RWPE2 (cell line): ENCODE measurements at regions not wholly inside any gene's neighbourhood (a gene's known extent, or its start where the extent isn't known, plus 50 kb on each side); places are given as distances from the start of the nearest gene placed in this dataset.
"Not testable (repeated sequence)": the region's sequence is repeated elsewhere in the genome, so short reads cannot be mapped to it uniquely, and the experiment has no call there.

Experiments used
- ATAC-seq: fragments of 200-7000 bp; cut with Tn5 transposase; 3 replicates; pipeline ENCODE4 v1.9.1; 2021; ENCODE audit warnings: low read depth
- DNase-seq: peaks from one replicate; pipeline ENCODE4 v3.0.0-alpha.2; 2020; ENCODE audit warnings: low spot score
- H3K27ac ChIP-seq: fragments of 450-650 bp; 2 replicates; pipeline ENCODE4 v1.5.1; 2017; ENCODE audit warnings: mild to moderate bottlenecking; ENCODE audit not compliant: poor library complexity, severe bottlenecking
- H3K27me3 ChIP-seq: fragments of 250-450 bp; sonication (Bioruptor Pico); 2 replicates; pipeline ENCODE4 v1.5.1; 2021; ENCODE audit warnings: mild to moderate bottlenecking, moderate library complexity; ENCODE audit not compliant: insufficient read depth, poor library complexity, severe bottlenecking
- H3K36me3 ChIP-seq: fragments of 250-450 bp; sonication (Bioruptor Pico); 2 replicates; pipeline ENCODE4 v1.5.1; 2020; ENCODE audit warnings: low read depth, mild to moderate bottlenecking, moderate library complexity
- H3K4me1 ChIP-seq: fragments of 250-450 bp; sonication (Bioruptor Pico); 2 replicates; pipeline ENCODE4 v1.5.1; 2021; ENCODE audit warnings: mild to moderate bottlenecking, moderate library complexity; ENCODE audit not compliant: insufficient read depth, poor library complexity, severe bottlenecking
- H3K4me3 ChIP-seq: fragments of 250-450 bp; sonication (Bioruptor Pico); 2 replicates; pipeline ENCODE4 v1.5.1; 2021; ENCODE audit warnings: mild to moderate bottlenecking, moderate library complexity; ENCODE audit not compliant: severe bottlenecking
- H3K9me3 ChIP-seq: fragments of 250-450 bp; sonication (Bioruptor Pico); 2 replicates; pipeline ENCODE4 v1.5.1; 2021; ENCODE audit warnings: mild to moderate bottlenecking, moderate library complexity; ENCODE audit not compliant: severe bottlenecking
- CTCF ChIP-seq: fragments of 450-650 bp; IDR thresholded peaks from one replicate; pipeline ENCODE4 v1.5.1; 2017; ENCODE audit warnings: mild to moderate bottlenecking, moderate library complexity; ENCODE audit not compliant: poor library complexity, severe bottlenecking

DNA sequence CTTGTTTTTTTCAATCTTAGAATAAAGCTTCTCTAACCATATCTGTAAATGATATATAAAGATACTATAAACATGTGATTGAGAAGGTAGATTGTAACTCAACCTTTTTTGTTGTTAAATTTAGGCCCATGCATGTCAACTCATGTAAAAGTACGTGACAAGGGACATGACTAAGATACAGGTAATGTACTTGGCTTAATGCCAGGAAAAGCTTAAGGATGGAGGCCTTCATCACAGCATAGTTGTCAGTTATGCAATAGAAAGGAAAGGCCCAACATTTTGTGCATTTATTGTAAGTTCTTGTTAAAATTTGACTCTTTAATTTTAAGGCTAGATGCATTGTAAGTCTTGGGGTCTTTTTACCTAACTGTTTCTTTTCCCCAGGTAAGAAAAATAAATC is 305.1 kb downstream of the LTN1 start:
- H3K9me3 ChIP-seq, result no peaks in the 10 kb centered on the region
- no peak overlapping the region for H3K4me3 ChIP-seq
- H3K4me1 ChIP-seq, result peaks cover 24% of the 10 kb centered on the region
- ATAC-seq (peak; percentile 77; the same call in 2 of the 3 replicates), DNase-seq (no peak)
- no peak for TF ChIP-seq CTCF
- peak overlapping the region; percentile 69 for H3K27ac ChIP-seq
- no peaks in the 10 kb centered on the region for H3K27me3 ChIP-seq
- no peaks in the 10 kb centered on the region for H3K36me3 ChIP-seq

DNA sequence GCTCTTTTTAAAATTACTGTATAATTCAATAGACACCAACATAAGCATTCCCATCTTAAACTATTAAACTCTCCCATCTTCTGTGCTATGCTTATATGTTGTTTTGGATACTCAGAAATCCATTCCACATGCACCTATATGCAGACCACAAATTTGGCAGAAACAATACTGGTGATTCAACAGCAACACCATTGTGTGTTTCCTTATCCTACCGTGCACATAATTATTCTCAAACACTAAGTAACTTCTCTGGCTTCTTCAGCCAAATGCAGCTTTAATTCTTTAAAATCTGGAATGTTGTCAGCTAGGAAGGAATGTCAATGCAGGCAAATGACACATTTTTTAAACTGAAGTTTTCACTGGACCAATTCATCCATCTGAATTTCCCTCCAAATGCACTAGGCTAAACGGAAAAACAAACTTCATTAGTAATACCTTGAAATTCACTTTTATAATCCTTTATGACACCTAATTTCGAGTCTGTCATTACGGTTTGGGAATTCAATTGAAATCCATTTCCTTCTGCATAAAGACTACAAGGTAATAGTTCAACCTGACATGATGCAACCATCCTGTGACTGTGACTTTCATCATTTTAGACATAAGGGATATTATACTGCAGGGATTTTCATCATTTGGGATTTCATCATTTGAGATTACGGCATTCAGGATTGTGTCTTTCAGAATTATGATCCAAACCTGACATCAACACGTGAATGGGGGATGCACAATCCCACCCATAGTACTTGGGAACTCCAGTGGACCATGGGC is 308.5 kb downstream of the LTN1 start:
- Histone ChIP-seq H3K9me3 (no peaks in the 10 kb centered on the region), H3K4me1 (peaks cover 24% of the 10 kb centered on the region), H3K4me3 (no peak overlapping the region), H3K27ac (no peak overlapping the region), H3K36me3 (no peaks in the 10 kb centered on the region), H3K27me3 (no peaks in the 10 kb centered on the region)
- ATAC-seq (no peak), DNase-seq (no peak)
- TF ChIP-seq CTCF, result no peak

DNA sequence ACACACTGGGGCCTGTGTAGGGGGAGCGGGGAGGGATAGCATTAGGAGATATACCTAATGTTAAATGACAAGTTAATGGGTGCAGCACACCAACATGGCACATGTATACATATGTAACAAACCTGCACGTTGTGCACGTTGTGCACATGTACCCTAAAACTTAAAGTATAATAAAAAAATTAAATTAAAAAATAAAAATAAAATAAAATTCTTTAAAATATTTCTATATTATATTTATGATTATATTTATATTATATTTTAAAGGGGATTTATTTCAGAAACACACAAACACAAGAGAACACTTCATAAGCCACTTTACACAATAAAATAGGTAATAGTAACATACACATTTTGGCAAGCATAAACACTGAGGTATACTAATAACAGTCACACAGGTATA is 309.8 kb downstream of the LTN1 start:
- H3K27me3 ChIP-seq, H3K36me3 ChIP-seq, H3K4me3 ChIP-seq, ATAC-seq, H3K9me3 ChIP-seq, H3K27ac ChIP-seq, DNase-seq: not testable (repeated sequence)
- H3K4me1 ChIP-seq, result peaks cover 18% of the 10 kb centered on the region

DNA sequence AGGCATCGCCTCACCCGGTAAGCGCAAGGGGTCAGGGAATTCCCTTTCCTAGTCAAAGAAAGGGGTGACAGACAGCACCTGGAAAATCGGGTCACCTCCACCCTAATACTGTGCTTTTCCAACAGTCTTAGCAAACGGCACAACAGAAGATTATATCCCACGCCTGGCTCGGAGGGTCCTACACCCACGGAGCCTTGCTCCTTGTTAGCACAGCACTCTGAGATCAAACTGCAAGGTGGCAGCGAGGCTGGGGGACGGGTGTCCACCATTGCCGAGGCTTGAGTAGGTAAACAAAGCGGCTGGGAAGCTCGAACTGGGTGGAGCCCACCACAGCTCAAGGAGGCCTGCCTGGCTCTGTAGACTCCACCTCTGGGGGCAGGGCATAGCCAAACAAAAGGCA is 315.6 kb downstream of the LTN1 start:
- not testable (repeated sequence) for ATAC-seq, DNase-seq, H3K27ac ChIP-seq, H3K4me3 ChIP-seq, H3K9me3 ChIP-seq, H3K36me3 ChIP-seq, H3K27me3 ChIP-seq
- peaks cover 17% of the 10 kb centered on the region for H3K4me1 ChIP-seq

- H3K27ac ChIP-seq, result peak overlapping the region; percentile 73
- H3K9me3 ChIP-seq, result no peaks in the 10 kb centered on the region
- no peaks in the 10 kb centered on the region for H3K27me3 ChIP-seq
- peaks cover 17% of the 10 kb centered on the region for H3K4me1 ChIP-seq
- H3K36me3 ChIP-seq, result no peaks in the 10 kb centered on the region
- ATAC-seq, result peak; percentile 51; the same call in 1 of the 3 replicates
- TF ChIP-seq CTCF, result no peak
- DNase-seq, result no peak
- H3K4me3 ChIP-seq, result no peak overlapping the region
These were observed 317.2 kb downstream of the LTN1 start for GRCh38 chr21:28675331-28676041.

DNA sequence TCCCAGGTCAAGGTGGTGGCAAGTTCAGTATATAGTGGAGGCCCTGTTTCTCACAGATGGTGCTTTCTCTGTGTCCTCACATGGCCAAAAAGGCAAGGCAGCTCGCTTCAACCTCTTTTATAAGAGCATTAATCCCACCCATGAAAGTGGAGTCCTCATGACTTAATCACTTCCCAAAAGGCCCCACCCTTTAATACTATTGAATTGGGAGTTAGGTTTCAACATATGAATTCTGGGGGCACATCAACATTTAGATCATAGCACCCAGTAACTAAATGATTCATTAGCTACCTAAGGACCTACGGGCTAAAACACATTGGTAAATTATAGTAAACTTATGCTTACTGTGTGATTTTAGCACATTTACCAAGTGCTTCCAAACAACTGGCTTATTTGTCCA is 317.9 kb downstream of the LTN1 start:
- DNase-seq (no peak), ATAC-seq (no peak; the same call in 2 of the 3 replicates)
- H3K9me3 ChIP-seq, result no peaks in the 10 kb centered on the region
- H3K4me1 ChIP-seq, result peaks cover 17% of the 10 kb centered on the region
- H3K27me3 ChIP-seq, result no peaks in the 10 kb centered on the region
- no peaks in the 10 kb centered on the region for H3K36me3 ChIP-seq
- no peak overlapping the region for H3K4me3 ChIP-seq
- H3K27ac ChIP-seq, result peak overlapping the region; percentile 73
- TF ChIP-seq CTCF, result no peak
